ENCODE measurements at regions not wholly inside any gene's neighbourhood (a gene's known extent, or its start where the extent isn't known, plus 50 kb on each side); places are given as distances from the start of the nearest gene placed in this dataset.

GRCh38 chr6:170156448-170157375, 134.2 kb downstream of the DLL1 start:
- TF ChIP-seq CTCF (IDR thresholded peaks at IDR 0.05; ENCODE audit: unreplicated experiment), result no peak
- peaks cover 7% of the 10 kb centered on the region for H3K4me1 Mint-ChIP-seq (ENCODE audit: low read depth)
- peaks cover under 1% of the 10 kb centered on the region for H3K27me3 Mint-ChIP-seq
- H3K4me3 Mint-ChIP-seq (ENCODE audit: low read depth), result no peak overlapping the region
- H3K36me3 Mint-ChIP-seq (ENCODE audit: insufficient read depth), result no peaks in the 10 kb centered on the region
- no peak for DNase-seq (ENCODE audit: low spot score, unreplicated experiment)
- no peak overlapping the region for H3K27ac Mint-ChIP-seq
- no peaks in the 10 kb centered on the region for H3K9me3 Mint-ChIP-seq (ENCODE audit: low read depth)

GRCh38 chr6:170155464-170156196, 135.2 kb downstream of the DLL1 start:
- no peak for TF ChIP-seq CTCF (IDR thresholded peaks at IDR 0.05; ENCODE audit: unreplicated experiment)
- no peaks in the 10 kb centered on the region for H3K9me3 Mint-ChIP-seq (ENCODE audit: low read depth)
- H3K27ac Mint-ChIP-seq, result no peak overlapping the region
- H3K4me3 Mint-ChIP-seq (ENCODE audit: low read depth), result no peak overlapping the region
- no peak for DNase-seq (ENCODE audit: low spot score, unreplicated experiment)
- H3K36me3 Mint-ChIP-seq (ENCODE audit: insufficient read depth), result no peaks in the 10 kb centered on the region
- H3K27me3 Mint-ChIP-seq, result peaks cover 6% of the 10 kb centered on the region
- H3K4me1 Mint-ChIP-seq (ENCODE audit: low read depth), result peaks cover 15% of the 10 kb centered on the region

DNA sequence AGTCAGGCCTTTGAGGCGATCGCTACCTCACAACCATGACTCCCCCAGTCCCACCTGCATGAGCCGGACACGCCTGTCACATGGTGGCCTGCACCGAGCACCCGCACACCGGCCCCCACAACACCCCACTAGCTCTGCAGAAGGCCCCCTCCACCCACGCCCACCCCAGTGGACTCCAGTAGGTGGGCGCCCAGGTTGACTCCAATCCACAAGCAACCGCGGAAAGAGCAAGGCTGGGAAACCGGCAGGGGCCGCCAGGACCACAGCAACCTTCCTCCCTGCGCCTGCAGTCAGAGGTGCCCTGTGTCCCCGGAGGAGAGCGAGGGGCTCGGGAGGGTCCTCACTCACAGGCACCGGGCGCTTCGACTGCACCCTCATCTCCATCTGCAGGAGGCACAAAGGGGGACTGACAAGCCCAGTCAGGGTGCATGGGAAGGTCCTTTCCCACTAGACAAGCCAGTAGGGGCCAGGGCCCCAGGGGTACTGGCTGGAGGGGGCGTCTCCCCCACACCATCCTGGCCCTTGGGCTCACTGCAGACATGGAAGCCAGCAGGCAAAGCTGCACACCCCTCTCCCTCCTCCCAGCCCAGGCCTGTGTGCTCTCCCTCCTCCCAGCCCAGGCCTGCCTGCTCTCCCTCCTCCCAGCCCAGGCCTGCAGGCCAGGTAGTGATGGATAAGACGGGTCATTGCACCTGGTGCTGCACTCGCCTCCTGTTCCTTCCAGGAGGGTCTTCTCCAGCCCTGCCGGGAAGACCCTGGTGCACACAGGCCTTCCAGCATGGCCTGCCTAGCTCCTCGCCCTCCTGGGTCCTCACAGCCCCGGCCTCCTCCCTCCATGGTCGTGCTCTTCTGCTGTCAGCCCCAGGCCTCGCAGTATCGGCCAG, 137.2 kb downstream of the DLL1 start:
- Mint-ChIP-seq H3K27ac (peak overlapping the region; percentile 92), H3K4me3 (ENCODE audit: low read depth) (no peak overlapping the region), H3K27me3 (peaks cover 9% of the 10 kb centered on the region), H3K9me3 (ENCODE audit: low read depth) (no peaks in the 10 kb centered on the region), H3K4me1 (ENCODE audit: low read depth) (peaks cover 18% of the 10 kb centered on the region), H3K36me3 (ENCODE audit: insufficient read depth) (no peaks in the 10 kb centered on the region)
- no peak for DNase-seq (ENCODE audit: low spot score, unreplicated experiment)
- no peak for TF ChIP-seq CTCF (IDR thresholded peaks at IDR 0.05; ENCODE audit: unreplicated experiment)

GRCh38 chr6:170152989-170153388, 137.9 kb downstream of the DLL1 start:
- Mint-ChIP-seq H3K27me3 (peaks cover 16% of the 10 kb centered on the region), H3K4me3 (ENCODE audit: low read depth) (no peak overlapping the region), H3K4me1 (ENCODE audit: low read depth) (peaks cover 24% of the 10 kb centered on the region), H3K36me3 (ENCODE audit: insufficient read depth) (no peaks in the 10 kb centered on the region), H3K27ac (peak overlapping the region; percentile 92), H3K9me3 (ENCODE audit: low read depth) (no peaks in the 10 kb centered on the region)
- no peak for TF ChIP-seq CTCF (IDR thresholded peaks at IDR 0.05; ENCODE audit: unreplicated experiment)
- DNase-seq (ENCODE audit: low spot score, unreplicated experiment), result no peak
